HL-60/S4 treated with retinoic acid at 250 ng/mL for 4 days and 3 days (cell line): ENCODE measurements at regions not wholly inside any gene's neighbourhood (a gene's known extent, or its start where the extent isn't known, plus 50 kb on each side); places are given as distances from the start of the nearest gene placed in this dataset.
"Not testable (repeated sequence)": the region's sequence is repeated elsewhere in the genome, so short reads cannot be mapped to it uniquely, and the experiment has no call there.

ENCODE experiments used
- in situ Hi-C: fragments of 300-500 bp; cut with MboI; formaldehyde crosslinking; loops from 2 replicates; pipeline ENCODE4 v1.7.0; 2022; ENCODE audit warnings: low sequenced_read_pairs

- in situ Hi-C loops, result no loop called here
Observed at GRCh38 chr3:152658977-152659720, 175.8 kb upstream of the P2RY1 start.

DNA sequence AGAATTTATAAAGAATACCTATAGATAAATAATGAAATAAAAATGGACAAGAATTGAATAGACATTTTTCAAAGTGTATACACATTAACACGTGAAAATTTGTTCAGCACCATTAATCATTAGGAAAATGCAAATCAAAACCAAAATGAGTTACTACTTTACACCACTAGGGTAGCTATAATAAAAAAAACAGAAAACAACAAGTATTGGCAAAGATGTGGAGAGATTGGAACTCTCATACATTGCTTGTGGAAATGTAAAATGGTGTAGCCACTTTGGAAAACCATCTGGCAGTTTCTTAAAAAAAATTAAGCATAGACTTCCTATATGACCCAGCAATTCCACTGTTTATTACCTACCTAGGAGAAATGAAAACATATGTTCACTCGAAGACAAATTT is 172.8 kb upstream of the P2RY1 start:
- in situ Hi-C loops, result no loop called here

DNA sequence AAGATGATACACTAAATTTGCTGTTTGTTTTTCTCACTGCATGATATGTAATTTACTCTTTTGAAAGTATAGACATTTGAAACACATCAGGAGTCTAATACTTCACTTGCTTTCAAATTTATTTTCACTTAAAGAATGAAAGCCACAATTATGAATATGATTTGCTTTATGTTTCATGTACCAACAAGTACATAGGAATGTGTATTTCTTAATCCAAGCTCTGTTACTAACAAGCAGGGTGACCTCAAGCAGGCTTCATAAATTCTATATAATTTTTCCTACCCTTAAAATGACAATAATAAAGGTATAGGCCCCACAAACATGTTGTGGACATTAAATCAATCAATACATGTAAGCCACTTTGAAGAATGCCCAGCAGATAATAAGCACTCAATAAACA is 170.2 kb upstream of the P2RY1 start:
- in situ Hi-C loops, result no loop called here

- in situ Hi-C loops, result no loop called here
Observed at GRCh38 chr3:152667267-152667666, 167.7 kb upstream of the P2RY1 start.

GRCh38 chr3:152669560-152669959 is 165.4 kb upstream of the P2RY1 start:
- in situ Hi-C loops, result no loop called here

DNA sequence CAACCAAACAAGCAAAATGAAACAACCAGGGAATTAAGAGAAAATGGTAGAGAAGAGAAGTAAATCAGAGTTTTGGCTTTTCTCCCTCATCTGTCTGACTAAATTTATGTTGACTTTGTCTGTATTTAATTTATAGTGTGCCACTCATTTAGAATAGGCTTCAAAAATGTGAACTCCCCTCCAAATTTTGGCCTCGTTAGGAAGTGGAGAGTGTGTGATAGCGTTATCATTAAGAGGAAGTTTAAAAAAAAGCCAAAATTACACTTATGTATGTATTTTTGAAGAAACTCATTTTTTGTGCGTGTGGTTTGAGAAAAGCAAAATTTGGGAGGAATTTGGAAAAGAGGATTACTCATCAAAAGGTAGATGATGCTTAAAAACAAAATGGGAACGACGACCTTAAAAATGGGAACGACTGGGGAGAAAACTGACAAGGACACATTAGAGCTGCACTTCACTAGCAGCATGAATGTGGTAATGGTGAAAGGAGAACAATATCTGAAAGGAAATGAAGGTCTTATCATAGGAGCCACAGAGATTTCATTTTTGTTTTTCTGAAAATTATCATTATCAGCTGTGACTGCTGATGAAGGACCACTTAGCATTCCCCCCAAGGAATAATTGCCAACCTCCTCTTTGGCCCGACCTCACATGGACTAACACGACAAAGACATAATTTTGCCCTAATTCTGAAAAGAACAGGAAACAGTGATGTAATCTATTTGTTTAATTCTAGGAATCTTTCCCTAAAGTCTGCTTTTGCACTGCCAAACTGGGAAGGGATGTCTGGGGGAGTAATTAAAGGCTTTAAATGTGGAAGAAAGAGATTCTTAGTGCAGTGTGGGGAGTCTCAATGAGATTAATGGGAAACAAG is 163.2 kb upstream of the P2RY1 start:
- in situ Hi-C loops, result no loop called here

GRCh38 chr3:152672320-152672649 is 162.6 kb upstream of the P2RY1 start:
- in situ Hi-C loops, result no loop called here

- in situ Hi-C loops, result no loop called here
Observed at GRCh38 chr3:152676810-152677379, 158.0 kb upstream of the P2RY1 start.

DNA sequence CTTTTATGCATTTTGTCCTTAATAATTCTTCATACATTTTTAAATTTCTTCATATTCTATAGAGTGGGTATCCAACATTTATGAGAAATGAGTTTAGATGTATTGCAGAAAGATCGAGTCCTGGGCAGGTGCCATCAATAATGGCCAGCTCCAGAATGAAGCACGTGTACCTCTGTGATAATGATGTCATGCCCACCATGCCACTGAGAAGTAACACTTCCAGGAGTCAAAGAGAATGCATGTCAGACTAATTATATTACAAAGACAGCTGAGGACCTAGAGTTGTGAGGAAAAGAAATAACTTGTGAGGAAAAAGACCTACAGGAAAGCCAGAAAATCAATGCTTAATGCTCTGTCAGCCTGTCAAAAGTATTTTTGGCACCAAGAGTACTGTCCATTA is 157.4 kb upstream of the P2RY1 start:
- in situ Hi-C loops, result no loop called here

- in situ Hi-C loops, result no loop called here
Observed at GRCh38 chr3:152682477-152682876, 152.5 kb upstream of the P2RY1 start.

DNA sequence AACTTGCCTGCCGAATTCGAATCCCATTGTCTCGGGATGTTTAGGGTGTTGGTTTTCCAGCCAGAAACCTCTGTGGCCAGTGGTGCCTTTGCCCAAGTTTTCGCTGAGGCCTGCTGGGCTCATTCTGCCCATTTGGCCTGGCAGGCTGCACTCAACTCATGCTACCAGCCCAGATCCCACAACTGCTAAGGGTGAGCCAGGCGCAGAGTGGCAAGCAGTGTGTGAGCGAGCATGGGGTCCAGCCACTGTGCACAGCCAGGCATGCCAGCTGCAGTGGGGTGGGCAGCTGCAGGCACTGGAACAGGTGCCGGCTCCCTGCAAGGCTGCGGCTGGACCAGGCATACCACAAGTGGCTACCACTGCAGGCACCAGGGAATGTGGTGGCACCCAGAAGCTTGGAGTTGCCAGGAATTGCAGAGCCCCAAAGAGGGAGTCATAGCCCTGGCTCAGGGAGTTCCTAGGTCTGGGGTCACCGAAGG is 151.4 kb upstream of the P2RY1 start:
- in situ Hi-C loops, result no loop called here

GRCh38 chr3:152684279-152684678 is 150.7 kb upstream of the P2RY1 start:
- in situ Hi-C loops, result no loop called here

- in situ Hi-C loops, result no loop called here
Observed at GRCh38 chr3:152688313-152688712, 146.6 kb upstream of the P2RY1 start.

DNA sequence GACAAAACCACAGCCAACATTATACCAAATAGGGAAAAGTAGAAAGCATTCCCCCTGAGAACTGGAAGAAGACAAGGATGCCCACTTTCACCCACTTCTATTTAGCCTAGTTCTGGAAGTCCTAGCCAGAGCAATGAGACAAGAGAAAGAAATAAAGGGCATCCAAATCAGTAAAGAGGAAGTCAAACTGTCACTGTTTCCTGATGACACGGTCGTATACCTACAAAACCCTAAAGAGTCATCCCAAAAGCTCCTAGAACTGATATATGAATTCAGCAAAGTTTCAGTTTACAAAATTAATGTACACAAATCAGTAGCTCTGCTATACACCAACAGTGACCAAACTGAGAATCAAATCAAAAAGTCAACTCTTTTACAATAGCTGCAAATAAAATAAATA is 142.6 kb upstream of the P2RY1 start:
- in situ Hi-C loops, result not testable (repeated sequence)

- in situ Hi-C loops, result not testable (repeated sequence)
Observed at GRCh38 chr3:152693521-152694250, 141.2 kb upstream of the P2RY1 start.

- in situ Hi-C loops, result no loop called here
Observed at GRCh38 chr3:152695840-152696239, 139.1 kb upstream of the P2RY1 start.

GRCh38 chr3:152696962-152697361 is 138.0 kb upstream of the P2RY1 start:
- in situ Hi-C loops, result no loop called here

DNA sequence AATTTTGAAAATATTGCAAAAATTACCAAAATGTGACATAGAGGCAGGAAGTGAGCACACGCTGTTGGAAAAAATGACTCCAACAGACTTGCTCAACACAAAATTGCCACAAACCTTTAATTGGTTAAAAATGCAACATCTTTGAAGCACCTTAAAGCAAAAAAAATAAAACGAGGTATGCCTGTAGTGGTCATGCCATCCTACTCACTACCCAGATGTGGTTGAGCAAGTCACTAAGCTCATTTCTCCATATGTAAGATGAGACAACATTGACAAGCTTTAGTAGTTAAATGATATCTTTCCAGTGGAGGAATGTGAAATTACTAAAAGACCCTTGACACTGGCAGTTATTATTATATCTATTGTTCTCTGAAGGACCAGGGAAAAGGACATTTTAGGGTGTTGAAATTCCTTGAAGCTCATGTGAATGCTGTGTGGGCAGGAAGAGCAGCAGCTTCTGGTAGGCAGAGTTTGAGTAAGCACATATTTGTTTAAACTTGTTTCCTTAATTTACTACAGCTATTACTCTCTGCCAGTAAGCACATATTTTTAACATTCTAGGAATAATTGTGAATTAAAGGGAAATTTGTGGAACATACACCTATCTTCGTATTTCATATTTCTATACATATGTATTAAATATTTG is 131.6 kb upstream of the P2RY1 start:
- in situ Hi-C loops, result no loop called here

- in situ Hi-C loops, result no loop called here
Observed at GRCh38 chr3:152706991-152707713, 127.8 kb upstream of the P2RY1 start.

GRCh38 chr3:152709659-152710058 is 125.3 kb upstream of the P2RY1 start:
- in situ Hi-C loops, result no loop called here
